ENCODE measurements at regions not wholly inside any gene's neighbourhood (a gene's known extent, or its start where the extent isn't known, plus 50 kb on each side); places are given as distances from the start of the nearest gene placed in this dataset.

- DNase-seq (ENCODE audit: low read depth in 4 of 4, low spot score in 3 of 4): no peak
Observed at GRCh38 chr12:84745127-84745526, 167.5 kb downstream of the SLC6A15 start.

GRCh38 chr12:84741692-84742091 is 170.9 kb downstream of the SLC6A15 start:
- DNase-seq (ENCODE audit: low read depth in 4 of 4, low spot score in 3 of 4): no peak

DNA sequence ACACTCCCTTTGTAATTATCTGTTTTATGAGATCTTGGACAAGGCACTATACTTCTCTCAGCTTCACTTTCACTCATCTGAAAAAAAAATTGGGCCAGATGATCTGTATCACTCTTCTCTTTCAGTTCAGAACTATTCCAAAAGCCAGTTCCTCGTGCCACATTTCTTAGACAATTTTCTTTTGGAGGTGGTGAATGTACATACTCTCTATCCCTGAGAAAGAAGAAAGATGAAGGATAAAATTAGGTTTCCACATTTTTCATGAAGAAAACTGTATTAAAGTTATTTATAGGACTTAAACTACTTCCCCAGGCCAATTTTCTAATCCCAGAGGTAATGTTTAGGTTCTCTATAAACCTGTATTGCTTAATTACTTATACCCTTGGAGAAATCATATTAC is 171.6 kb downstream of the SLC6A15 start:
- DNase-seq (ENCODE audit: low read depth in 4 of 4, low spot score in 3 of 4): no peak

DNA sequence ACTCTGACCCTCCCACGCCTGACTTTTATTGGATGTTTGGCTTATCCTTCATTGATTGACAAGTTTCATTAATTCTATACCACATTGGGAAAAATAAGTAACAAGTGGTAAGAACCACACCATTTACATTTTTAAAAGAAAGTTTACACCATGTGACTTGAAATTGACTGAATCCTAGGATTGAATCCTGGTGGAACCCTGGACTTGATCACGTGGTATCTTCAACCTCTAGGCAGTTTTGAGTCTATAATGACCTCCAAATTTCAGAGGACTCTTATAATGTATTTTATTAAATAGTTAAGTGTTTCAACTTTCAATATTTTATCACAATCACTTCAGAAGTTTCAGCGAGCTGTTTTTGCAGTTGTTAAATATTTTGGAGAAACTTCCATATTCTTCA is 172.0 kb downstream of the SLC6A15 start:
- DNase-seq (ENCODE audit: low read depth in 4 of 4, low spot score in 3 of 4): no peak

DNA sequence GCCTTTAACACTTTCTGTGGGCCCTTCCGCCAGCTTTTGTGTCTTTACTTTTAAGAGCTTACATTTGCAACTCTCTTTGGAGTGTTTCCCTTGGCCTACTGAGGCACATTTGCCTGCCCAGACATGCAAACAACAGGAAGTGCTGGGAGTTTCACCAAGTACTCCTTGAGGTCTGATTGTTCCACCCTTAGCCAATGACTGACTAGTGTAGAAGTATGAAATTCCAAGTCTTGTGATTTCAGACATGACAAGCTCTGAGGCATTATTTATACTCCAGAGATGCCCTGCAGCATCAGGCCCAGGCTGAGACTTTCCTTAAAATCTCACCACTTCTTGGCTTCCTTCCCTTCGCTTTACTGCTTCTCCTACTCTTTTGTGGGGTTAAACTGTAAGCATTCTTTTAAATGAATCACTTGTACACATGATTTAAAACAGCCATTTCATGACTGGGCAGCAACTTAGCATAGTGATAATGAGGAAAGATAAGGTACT is 174.1 kb downstream of the SLC6A15 start:
- DNase-seq (ENCODE audit: low read depth in 4 of 4, low spot score in 3 of 4): no peak

GRCh38 chr12:84732828-84733340 is 179.7 kb downstream of the SLC6A15 start:
- no peak for DNase-seq (ENCODE audit: low read depth in 4 of 4, low spot score in 3 of 4)

DNA sequence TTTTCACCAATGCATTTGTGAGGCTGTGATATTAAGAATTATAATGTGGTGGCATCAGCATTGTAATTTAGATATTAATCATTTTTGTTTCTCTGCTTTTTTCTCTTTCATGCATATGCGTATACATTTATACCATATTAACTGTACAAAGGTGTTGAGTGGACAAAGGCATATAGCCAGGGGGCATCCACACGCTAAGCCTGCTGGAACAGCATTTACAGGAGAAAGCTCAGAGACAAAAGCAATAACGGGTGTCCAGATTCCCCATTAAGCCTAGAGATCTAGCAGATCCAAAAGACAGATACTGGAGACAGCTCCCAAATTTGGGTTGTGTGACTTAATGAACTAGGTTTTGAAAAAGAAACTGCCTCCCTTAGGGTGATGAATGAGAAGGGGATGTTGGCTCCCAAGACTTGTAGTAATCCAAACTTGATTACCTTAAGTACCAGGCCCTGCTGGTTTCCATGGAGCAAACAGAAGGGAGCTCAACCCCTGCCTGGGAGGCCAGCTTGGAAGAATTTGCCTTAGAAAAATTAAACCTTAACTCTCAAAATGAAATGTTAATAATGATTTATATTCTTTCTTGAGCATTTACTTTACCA is 181.9 kb downstream of the SLC6A15 start:
- no peak for DNase-seq (ENCODE audit: low read depth in 4 of 4, low spot score in 3 of 4)

- DNase-seq (ENCODE audit: low read depth in 4 of 4, low spot score in 3 of 4): no peak
Observed at GRCh38 chr12:84727961-84728360, 184.6 kb downstream of the SLC6A15 start.

DNA sequence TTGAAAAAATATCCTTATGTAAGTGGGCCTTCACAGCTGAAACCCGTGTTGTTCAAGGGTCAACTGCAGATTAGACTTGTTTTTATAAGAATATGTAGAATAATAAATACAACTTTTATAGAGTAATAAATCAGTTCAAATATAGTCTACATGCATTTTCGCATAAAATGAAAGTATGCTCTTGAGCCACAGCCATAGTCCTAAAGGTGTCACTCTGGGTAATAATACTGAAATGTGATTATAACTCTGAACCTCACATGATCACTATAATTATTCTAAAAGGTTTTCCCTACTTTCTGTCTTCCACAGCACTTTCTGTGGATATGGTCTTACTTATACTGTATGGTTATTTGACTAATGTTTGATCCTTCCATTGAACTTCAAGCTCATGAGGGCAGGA is 185.8 kb downstream of the SLC6A15 start:
- DNase-seq (ENCODE audit: low read depth in 4 of 4, low spot score in 3 of 4): no peak

DNA sequence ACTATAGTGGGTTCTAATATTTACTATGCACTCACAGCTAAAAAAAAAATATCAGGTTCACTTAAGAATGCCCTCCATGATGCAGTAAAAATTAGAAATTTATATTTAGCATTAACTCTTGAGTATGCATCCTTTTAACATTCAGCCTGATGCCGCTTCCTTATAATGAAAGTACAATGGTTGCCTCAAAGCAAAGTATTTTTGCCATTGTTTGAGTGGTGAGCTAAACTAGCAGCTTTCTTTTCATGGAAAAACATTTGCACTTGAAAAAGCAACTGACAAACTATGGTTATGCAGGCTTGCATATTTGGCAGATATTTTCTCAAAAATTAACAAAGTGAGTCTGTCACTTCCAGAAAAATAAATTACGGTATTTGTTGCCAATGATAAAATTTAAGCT is 188.6 kb downstream of the SLC6A15 start:
- no peak for DNase-seq (ENCODE audit: low read depth in 4 of 4, low spot score in 3 of 4)

DNA sequence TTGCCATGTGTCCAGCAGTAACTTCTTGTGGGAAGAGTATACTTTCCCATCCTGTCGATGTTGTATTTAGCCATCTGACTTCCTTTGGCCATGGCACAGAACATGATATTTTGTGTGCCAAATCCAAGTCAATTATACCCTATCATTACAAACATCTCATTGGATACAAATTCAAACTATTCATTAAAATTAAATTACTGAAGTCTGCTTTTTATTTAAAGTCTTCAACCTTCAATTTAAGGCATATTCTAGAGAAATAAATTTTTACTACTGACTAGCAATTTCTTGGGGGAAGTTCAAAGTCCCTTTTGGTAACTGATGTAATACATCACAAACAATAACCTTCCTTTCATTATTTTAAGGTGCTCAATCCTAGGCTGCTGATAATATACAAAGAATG is 192.6 kb downstream of the SLC6A15 start:
- DNase-seq (ENCODE audit: low read depth in 4 of 4, low spot score in 3 of 4): no peak

DNA sequence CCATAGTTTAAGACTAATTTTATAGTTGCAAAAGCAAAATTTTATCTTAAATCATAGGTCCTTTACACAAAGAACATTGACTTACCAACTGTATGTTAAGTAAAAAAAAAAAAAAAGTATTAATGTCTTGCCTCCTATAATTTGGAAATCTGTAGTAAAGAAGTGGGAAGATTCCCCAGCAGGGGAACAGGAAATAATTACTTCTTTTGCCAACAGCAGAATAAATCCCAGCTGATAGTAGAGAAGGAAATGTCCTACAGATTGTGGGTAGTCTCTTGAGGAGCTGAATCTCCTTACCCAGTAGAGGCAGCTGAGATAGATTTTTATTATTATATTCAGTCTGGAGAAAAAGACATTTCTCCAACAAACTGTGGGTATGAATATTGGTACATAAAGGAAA is 193.7 kb downstream of the SLC6A15 start:
- DNase-seq (ENCODE audit: low read depth in 4 of 4, low spot score in 3 of 4): no peak

GRCh38 chr12:84712747-84713146 is 199.9 kb downstream of the SLC6A15 start:
- no peak for DNase-seq (ENCODE audit: low read depth in 4 of 4, low spot score in 3 of 4)

GRCh38 chr12:84706374-84706773 is 206.2 kb downstream of the SLC6A15 start:
- no peak for DNase-seq (ENCODE audit: low read depth in 4 of 4, low spot score in 3 of 4)

GRCh38 chr12:84704856-84705255 is 207.7 kb downstream of the SLC6A15 start:
- DNase-seq (ENCODE audit: low read depth in 4 of 4, low spot score in 3 of 4): no peak

DNA sequence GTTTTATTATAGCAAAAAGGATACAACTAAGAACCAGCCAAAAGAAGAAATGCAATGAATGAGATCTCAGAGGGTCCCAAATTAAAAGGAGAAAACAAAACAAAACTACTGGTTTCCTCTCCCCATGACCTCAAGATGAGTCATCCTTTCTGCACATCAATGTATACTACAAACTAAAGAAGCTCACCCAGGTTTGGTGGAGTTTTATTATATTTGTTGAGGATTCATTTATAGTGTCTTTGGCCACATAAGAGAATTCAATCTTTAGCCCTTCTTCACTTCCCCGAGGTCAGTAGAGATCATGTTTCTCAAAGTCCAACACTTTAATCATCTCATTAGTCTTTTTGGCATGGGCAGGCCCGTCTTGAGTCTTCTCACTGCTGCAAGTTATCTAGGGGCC is 210.6 kb downstream of the SLC6A15 start:
- no peak for DNase-seq (ENCODE audit: low read depth in 4 of 4, low spot score in 3 of 4)

- DNase-seq (ENCODE audit: low read depth in 4 of 4, low spot score in 3 of 4): no peak
Observed at GRCh38 chr12:84701041-84701440, 211.6 kb downstream of the SLC6A15 start.

- no peak for DNase-seq (ENCODE audit: low read depth in 4 of 4, low spot score in 3 of 4)
Observed at GRCh38 chr12:84698576-84699333, 213.8 kb downstream of the SLC6A15 start.

- DNase-seq (ENCODE audit: low read depth in 4 of 4, low spot score in 3 of 4): no peak
Observed at GRCh38 chr12:84696908-84697540, 215.6 kb downstream of the SLC6A15 start.

DNA sequence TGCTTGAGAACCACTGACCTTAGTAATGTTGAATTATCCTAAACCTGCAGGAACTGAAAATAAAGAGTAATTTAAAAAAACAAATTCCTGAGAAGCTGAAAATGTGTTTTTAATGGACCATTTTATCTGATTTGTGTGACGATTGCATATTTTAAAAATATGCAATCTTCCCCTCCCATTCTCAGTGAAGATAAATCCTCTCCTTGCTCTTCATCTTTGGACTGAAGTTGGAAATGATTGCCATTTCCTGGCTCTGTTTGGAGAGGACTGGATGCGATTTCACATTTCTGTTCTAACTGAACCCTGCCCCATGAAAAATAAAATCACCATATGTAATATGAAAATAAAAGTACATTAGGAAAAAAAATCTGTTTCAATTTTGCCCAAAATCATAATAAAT is 216.3 kb downstream of the SLC6A15 start:
- no peak for DNase-seq (ENCODE audit: low read depth in 4 of 4, low spot score in 3 of 4)

DNA sequence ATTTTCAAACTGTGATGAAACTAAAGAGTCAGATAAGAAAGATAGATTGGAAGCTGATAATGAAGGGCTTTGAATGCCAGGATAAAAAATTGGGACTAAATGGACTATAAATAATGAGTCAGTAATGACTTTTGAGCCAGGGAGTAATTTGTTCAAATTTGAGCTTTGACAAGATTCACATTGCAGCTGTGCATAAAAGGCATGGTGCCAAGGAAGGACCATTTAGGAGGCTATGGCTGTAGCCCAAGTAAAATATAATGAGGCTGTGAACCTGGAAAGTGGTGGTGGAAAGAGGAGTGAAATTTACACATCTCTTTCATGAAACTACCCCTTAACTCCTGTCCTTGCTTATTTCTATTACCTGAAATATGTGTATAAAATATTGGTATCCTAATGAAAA is 218.5 kb downstream of the SLC6A15 start:
- DNase-seq (ENCODE audit: low read depth in 4 of 4, low spot score in 3 of 4): no peak

GRCh38 chr12:84692071-84692470 is 220.5 kb downstream of the SLC6A15 start:
- no peak for DNase-seq (ENCODE audit: low read depth in 4 of 4, low spot score in 3 of 4)
